GM21717 (cell line): ENCODE measurements at regions not wholly inside any gene's neighbourhood (a gene's known extent, or its start where the extent isn't known, plus 50 kb on each side); places are given as distances from the start of the nearest gene placed in this dataset.
"Not testable (repeated sequence)": the region's sequence is repeated elsewhere in the genome, so short reads cannot be mapped to it uniquely, and the experiment has no call there.

Experiments used
- ATAC-seq: cut with Tn5 transposase; IDR thresholded peaks from one replicate; pipeline ENCODE4 v1.9.1; 2021; ENCODE audit warnings: mild to moderate bottlenecking, moderate library complexity; ENCODE audit not compliant: unreplicated experiment

GRCh38 chr15:38614621-38615020, 50.0 kb upstream of the RASGRP1 start:
- ATAC-seq: no peak

GRCh38 chr15:38617831-38618230, 53.2 kb upstream of the RASGRP1 start:
- ATAC-seq: no peak

GRCh38 chr15:38618242-38618955, 53.8 kb upstream of the RASGRP1 start:
- ATAC-seq: no peak

- no peak for ATAC-seq
Observed at GRCh38 chr15:38620098-38620497, 55.5 kb upstream of the RASGRP1 start.

DNA sequence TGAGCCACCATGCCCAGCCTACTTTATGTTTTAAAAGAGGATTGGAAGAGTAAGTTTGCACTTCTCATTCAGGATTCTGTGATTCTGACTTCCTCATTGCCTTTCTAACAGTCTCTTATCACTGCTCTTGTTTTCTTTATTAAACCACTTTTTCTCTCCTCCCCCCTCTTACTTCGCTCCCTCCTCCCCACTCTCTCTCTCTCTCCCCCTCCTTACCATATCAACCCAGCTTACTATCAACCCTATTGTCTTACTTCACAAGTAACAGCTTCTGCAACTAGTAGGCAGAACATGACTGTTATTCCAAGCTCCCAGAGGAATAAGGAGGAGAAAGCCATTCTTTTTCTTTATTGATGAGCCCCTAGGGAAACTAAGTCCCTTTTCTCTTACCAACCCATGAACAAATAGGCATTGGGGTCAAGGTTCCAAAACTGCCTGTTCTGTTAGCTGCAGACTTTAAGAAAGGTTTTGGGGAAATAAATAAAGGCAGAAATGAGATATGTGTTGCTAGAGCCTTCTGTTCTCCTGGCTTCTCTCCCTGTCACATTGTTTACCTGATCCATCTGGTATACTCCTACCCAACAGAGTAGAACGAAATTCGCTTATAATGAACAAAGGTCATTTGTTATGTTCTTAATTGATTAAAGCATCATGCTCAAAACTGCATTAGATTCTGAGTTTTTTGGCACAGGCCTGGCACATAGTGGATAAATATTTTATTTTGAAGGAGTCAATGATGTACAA, 56.4 kb upstream of the RASGRP1 start:
- ATAC-seq: no peak

GRCh38 chr15:38622304-38622703, 57.7 kb upstream of the RASGRP1 start:
- no peak for ATAC-seq

GRCh38 chr15:38622908-38623307, 58.3 kb upstream of the RASGRP1 start:
- ATAC-seq: no peak

GRCh38 chr15:38623744-38624143, 59.1 kb upstream of the RASGRP1 start:
- ATAC-seq: no peak

DNA sequence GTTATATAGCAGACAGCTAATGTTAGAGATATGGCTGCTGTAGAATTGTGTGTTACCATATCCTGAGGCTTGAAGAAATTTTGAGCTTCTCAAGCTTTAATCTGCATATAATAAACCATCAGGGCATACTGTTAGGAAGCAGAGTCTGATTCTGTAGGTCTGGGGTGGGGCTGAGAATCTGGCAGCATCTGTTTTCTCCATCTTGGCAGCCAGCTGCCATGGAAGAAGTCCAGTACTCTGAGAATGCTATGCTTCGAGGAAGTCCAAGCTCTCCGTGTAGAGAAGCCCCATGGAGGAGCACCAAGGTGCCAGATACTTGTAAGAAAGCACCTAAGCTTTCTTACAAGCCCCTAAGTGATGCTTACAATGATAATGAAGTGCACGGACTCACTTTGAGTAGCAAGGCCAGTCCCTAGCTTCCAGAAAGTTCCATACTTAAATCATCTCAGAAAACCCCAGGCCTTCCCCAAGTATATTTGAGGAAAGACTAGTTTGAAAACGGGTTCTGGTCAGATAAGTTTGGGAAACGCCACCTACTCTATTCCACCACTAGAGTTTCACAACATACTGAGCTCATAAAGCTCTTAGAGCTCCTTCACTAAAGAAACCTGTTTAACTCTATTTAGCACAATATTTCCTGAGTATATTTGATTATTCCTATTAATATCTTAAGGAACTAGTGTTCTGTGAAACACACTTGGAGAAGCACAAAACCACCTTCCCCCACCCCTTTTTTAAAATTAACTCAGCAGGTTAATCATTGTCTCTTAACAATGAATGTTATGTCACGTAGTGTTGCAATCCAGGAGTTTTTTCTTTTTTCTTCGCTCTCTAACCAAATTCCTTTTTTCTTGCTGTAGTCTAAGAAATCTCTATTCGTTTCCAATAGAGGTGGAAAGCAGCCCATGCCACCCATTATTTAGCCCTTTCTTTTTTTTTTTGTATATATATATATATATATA, 59.9 kb upstream of the RASGRP1 start:
- no peak for ATAC-seq

- no peak for ATAC-seq
Observed at GRCh38 chr15:38625886-38626285, 61.3 kb upstream of the RASGRP1 start.

- ATAC-seq: no peak
Observed at GRCh38 chr15:38626443-38627050, 61.9 kb upstream of the RASGRP1 start.

- no peak for ATAC-seq
Observed at GRCh38 chr15:38627689-38628277, 63.2 kb upstream of the RASGRP1 start.

- ATAC-seq: no peak
Observed at GRCh38 chr15:38631119-38632075, 66.8 kb upstream of the RASGRP1 start.

DNA sequence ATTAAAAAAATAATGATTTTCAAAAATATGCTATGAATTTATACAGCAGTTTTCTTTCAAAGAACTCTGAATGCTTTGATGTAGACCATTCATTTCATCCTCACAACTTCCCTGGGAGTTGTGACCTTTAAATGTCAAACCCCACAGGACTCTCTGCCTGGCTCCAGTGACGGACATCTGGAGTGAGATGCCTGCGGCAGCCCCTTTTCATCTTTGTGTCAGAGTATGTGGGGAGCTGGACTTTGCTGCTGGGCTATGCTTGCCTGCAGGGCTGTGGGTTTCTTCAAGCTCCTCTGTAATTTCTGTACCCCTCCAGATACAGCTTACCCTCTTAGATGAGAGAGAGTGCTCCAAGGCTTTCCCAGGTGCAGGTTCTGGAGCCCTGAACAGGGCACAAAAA, 70.6 kb upstream of the RASGRP1 start:
- ATAC-seq: no peak

DNA sequence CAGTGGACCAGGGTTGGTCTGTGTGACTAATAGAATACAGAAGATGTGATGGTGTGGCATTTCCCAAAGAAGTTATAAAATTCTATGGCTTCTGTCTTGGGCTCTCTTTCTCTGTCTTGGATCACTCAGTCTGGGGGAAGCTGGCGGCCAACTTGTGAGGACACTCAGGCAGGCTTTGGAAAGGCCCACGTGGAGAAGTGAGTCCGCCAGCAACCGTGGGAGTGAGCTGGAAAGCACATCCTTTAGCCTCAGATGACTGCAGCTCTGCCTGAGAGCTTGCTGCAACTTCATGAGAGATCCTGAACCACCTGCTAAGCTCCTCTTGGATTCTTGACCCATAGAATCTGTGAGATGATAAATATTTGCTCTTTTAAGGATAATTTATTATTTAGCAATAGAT, 72.0 kb upstream of the RASGRP1 start:
- ATAC-seq: no peak

DNA sequence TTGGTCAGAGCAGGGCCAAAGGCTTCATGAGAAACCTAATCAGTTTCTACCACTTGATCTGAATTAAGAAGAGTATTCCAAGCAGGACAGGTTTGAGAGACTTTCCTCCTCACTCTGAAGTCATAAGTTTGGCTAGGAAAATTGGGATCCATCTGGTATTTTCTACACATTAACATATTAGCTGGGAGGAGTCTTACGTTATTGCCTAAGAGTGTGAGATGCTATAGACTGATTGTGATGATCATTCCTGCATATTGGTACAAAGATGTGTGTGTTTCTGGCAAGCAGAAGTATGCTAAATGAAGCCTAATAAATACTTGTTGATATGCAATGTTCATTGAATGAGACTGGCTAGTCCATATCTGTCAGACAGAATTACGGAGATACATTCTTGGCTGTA, 73.5 kb upstream of the RASGRP1 start:
- ATAC-seq: no peak

GRCh38 chr15:38638811-38639210, 74.2 kb upstream of the RASGRP1 start:
- no peak for ATAC-seq

- ATAC-seq: no peak
Observed at GRCh38 chr15:38642689-38643270, 78.2 kb upstream of the RASGRP1 start.

DNA sequence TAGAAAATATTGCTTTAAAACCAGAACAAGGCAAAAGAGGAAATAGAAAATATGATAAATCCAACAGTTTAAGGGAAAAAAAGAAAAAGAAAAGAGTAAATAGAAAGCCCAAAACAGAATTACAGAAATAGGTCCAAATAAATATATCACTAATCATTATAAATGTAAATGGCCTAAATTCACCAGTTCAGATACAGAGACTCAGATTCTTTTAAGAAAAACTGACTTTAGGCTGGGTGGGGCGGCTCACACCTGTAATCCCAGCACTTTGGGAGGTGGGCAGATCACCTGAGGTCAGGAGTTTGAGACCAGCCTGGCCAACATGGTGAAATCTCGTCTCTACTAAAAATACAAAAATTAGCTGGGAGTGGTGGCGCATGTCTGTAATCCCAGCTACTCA, 79.7 kb upstream of the RASGRP1 start:
- not testable (repeated sequence) for ATAC-seq
